ENCODE measurements at regions not wholly inside any gene's neighbourhood (a gene's known extent, or its start where the extent isn't known, plus 50 kb on each side); places are given as distances from the start of the nearest gene placed in this dataset.

- TF ChIP-seq POLR2A (IDR thresholded peaks at IDR 0.05) (no peak), CTCF (IDR thresholded peaks at IDR 0.05) (no peak)
Measured at GRCh38 chr14:105862581-105863239, 336.3 kb downstream of the TMEM121 start.
